ENCODE measurements at regions not wholly inside any gene's neighbourhood (a gene's known extent, or its start where the extent isn't known, plus 50 kb on each side); places are given as distances from the start of the nearest gene placed in this dataset.
"Not testable (repeated sequence)": the region's sequence is repeated elsewhere in the genome, so short reads cannot be mapped to it uniquely, and the experiment has no call there.

DNA sequence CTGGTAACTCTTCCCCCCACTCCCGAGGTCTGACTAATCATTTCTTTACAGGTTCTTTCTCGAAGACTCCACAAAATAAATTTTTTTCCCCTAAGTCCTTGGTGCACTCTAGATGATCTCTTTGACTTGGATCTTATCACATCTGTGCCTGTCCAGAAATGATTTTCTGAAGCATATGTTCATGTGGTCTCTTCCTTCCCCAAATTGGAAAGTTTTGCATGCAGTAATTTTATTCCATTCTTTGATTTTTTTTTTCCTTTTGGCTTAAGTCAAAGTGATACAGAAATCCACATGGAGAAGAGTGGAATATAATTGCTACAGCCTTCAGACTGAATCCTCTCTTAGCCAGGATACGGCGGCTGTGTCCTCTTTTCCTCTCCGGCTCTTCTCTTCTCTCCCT, 213.3 kb downstream of the BMP4 start:
- DNase-seq (ENCODE audit: low read depth), result no peak

DNA sequence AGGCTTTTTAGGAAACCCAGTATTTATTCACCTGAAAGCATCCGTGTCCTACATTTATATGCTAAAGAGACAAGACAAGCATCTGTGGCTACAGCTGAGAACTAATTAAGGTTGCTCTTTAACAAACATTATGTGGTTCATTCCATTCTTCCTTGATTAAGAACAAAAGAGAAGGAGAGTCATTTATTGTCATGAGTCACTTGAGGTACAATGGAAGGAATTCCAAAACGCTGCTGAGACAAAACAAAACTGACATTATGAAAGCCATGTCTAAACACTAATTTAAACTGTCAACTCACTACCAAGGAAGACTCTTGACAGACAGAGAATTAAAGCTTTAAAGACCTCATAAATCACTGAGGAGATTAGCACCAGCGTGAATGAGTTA, 214.4 kb downstream of the BMP4 start:
- no peak for DNase-seq (ENCODE audit: low read depth)

DNA sequence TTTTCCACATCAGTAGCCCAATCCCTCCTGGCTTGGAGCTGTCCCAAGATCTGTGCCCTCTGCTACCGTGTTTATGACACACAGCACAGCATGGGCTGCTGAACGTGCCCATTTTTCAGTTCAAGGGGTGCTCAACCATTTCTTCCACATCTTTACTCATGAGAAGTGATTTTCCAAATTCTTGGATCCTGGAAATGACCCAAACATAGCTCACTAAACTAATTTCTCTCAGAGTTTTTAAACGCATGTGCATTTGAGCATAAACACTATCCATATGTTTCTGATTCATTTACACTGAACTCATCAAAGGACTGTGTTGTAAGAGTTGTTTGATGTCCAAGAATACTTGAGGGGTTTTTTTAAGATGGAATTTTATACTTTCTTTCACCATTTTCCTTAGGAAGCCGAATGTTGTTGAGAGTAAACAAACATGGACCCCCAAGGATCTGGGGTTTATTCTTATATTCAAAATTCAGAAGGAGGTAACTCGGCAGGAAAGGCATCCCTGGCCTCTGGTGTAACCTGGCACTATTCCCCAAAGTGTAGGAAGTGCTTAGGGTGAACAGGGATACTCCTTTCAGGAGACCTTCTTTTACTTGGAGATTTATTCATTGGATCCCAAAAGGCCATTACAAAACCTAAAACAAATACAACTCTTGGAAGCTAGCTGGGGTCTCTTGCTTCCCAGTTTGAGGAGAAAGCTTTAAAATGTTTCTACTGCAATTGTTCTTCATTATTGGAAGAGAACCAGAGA, 215.0 kb downstream of the BMP4 start:
- DNase-seq (ENCODE audit: low read depth), result no peak

DNA sequence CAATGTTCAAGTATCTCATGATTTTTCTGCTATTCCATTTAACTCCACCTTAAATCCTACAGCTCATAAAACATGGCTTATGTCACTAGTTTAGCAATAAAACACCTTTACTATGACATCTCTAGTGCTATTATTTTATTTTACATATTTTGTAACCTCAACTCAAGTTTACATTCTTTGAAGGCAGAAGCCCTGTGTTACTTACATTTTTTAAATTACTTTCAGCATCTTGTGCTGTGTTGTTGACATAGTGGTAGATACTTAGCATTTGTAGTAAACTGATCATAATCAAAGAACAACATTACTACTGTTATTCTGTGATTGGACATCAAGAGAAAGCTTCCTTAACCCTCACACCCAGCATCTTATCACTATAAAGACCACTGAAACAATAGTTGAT, 216.1 kb downstream of the BMP4 start:
- no peak for DNase-seq (ENCODE audit: low read depth)

DNA sequence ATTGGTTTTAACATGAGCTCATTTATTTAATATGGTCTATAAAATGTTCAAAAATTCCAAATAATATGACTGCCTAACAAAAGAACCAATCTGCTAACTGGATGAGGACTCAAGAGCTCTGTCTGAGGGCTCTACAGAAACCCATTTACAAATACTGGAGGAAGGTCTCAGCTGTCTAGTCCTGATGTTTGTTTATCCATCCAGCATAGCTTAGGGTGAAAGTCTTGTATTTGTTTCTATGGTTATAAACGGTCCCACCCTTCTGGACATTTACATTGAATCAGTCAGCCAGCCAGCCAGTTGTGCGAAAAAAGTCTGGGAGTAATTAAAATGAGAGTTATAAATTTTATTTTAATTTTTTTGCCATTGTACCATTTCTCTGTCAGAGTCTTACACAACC, 220.7 kb downstream of the BMP4 start:
- DNase-seq (ENCODE audit: low read depth), result no peak

DNA sequence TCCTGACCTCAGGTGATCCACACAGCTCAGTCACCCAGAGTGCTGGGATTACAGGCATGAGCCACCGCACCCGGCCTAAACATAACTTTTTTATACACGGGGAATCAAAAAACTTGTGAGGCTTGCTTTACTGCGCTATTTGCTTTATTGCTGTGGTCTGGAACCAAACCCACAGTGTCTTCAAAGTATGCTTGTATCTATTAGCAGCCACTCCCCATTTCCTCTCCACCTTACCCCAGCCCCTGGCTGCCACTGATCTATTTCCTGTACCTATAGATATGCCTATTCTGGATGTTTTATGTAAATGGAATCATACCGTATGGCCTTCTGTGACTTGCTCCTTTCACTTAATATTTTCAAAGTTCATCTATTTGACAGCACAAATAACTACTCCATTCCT, 233.4 kb downstream of the BMP4 start:
- no peak for DNase-seq (ENCODE audit: low read depth)

DNA sequence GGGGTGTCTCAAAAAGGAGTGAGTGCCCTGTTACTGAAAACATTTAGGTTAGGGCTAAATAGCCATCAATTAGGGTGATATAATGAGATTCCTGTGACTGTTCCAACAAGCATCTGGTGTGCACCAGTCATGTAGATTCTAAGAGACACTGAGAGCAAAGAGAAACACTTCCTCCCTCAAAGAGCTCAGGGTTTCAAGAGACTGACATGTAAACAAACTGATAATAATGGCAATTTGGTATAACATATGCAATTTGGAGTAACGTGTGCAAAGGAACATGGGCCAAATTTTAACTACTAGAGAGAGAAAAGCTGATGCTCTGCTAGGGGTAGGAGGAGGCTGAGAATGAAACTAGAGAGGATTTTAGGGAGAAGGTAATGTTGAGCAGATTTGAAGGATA, 237.1 kb downstream of the BMP4 start:
- DNase-seq (ENCODE audit: low read depth), result no peak

DNA sequence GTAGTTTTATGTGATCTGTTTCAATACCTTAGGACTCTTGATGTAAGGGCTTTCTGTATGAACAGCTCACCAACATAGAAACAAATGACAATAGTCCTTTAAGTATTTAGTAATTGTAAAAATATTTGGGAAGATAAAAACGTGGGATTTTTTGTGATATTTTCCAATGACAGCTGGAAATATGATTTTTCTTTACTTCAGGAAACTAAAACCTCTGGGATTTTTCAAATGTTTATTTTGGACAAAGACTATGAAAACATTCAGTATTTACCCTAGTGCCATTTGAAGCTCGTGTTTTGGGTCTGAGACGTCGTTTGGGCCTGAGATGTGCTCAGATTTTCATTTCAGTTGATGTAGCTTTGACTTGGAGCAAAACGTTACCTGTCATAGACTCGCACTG, 240.0 kb downstream of the BMP4 start:
- peak; percentile 3 for DNase-seq (ENCODE audit: low read depth)

DNA sequence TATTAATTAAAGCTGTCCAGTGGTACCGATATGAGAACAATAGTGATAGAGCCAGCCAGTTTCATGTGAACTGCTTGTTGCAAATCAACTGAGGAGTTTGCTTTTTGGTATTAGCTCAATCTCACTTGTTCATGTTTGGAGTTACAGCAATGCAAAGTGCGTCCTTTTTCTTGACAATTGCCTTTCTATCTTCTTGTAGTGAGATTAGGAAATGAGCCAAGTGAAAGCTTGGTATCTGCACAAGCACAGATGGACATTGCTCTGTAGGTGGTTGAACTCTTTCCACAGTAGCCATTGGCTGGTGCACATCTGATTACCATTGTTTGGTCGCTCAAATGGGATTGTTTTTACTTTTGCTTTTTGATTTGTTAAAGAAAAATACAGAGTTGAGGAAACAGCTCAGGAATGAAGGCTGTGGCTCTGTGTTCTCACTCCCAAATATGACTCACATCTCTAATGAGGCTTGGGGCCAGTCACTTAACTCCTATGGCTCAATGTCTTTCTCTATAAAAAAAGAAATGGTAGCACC, 241.4 kb downstream of the BMP4 start:
- peak; percentile 36 for DNase-seq (ENCODE audit: low read depth)

DNA sequence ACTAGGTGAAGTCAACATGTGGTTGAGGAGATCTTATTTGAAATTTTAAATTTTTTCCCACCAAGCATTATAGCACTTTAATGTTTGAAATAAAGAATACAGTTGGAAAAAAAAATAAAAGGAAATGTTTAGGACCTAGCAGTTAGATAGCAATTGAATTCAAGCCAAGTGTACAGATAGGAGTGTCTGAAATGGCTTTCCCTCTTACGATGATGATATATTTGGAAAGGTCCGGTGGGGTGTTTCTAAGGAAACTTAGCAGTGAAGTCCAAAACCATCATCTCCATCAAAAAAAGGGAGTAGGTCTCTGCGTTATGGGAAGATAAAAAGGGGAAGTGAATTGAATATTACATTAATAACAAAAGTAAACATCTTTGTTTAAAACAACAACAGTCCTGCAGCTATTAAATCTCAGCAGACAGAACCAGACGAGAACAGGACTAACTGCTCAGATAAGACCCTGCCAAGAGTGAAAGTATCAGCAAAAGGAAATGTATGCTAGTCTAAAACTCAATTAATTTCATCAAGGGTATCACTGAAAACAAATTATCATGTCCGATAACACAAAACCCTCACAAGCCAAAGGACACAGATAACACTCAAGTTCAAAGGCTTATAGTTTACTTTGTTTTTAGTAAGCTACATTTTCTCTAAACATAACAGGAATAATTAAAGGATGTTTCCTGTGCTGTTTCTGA, 242.0 kb downstream of the BMP4 start:
- no peak for DNase-seq (ENCODE audit: low read depth)

DNA sequence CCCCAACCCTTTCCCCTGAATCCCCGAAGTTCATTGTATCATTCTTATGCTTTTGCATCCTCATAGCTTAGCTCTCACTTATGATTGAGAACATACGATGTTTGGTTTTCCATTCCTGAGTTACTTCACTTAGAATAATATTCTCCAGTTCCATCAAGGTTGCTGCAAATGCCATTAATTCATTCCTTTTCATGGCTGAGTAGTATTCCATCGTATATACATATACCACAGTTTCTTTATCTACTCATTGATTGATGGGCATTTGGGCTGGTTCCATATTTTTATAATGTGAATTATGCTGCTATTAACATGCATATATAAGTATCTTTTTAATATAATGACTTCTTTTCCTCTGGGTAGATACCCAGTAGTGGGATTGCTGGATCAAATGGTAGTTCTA, 243.7 kb downstream of the BMP4 start:
- not testable (repeated sequence) for DNase-seq (ENCODE audit: low read depth)

DNA sequence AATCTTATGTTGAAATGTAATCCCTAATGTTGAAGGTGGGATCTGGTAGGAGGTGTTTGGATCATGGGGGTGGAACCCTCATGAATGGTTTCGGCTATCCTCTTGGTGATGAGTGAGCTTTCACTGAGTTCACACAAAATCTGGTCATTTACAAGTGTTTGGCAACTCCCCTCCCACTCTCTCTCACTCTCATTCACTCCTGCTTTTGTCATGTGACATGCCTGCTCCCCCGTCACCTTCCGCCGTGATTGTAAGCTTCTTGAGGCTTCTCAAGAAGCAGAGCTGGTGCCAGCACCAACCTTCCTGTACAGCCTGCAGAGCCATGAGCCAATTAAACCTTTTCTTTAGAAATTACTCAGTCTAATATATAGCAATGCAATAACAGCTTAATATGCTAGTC, 245.4 kb downstream of the BMP4 start:
- no peak for DNase-seq (ENCODE audit: low read depth)

DNA sequence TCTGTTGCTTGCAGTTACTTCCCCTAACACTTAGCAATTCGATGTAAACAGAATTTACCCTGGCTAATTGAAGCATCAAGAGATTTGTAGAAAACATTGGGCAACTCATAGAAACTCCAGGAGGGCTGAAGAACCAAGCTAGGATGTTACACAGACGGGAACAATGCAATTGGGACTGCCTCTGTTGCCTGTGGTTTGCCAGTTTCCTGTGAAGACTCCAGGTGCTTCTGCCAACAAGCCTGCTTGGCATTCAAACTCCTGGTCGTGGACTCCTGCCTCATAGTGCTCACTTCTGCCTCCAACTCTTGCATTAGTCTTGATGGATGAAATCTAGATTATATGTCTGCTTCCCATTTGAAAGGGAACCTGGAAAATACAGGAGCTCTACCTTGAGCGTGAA, 246.0 kb downstream of the BMP4 start:
- DNase-seq (ENCODE audit: low read depth), result no peak

DNA sequence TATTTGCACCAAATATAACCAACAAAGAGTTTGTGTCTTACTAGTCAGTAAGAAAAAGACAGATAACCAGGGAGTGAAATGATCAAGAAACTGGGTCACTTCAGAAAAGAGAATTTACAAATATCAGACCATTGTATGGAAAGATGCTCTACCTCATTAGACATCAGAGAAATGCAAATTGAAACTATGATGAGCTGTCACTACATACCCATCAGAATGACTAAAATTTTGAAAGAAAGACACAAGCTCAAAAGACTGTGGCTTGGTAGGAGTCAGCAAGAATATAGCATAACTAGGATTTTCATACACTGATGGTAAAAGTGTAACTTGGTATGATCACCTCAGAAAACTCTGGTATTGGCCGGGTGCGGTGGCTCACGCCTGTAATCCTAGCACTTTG, 247.2 kb downstream of the BMP4 start:
- DNase-seq (ENCODE audit: low read depth), result no peak

DNA sequence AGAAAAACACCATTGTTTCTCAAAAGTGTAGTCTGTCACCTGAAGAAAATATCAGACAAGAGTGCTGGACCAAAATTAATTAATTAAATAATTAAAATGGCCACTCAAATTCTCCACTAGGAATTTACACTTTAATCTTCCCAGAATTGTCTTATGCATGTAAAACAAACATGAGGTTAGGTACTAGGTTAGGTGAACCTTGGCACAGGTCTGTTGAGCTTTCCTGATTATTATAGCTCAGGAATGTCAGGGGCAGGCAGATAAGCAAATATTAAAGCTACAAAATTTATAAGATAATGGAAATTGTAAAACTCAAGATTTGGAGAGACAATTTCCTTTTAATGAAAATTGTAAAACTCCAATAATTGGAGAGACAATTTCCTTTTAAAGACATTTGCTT, 253.2 kb downstream of the BMP4 start:
- DNase-seq (ENCODE audit: low read depth), result no peak

DNA sequence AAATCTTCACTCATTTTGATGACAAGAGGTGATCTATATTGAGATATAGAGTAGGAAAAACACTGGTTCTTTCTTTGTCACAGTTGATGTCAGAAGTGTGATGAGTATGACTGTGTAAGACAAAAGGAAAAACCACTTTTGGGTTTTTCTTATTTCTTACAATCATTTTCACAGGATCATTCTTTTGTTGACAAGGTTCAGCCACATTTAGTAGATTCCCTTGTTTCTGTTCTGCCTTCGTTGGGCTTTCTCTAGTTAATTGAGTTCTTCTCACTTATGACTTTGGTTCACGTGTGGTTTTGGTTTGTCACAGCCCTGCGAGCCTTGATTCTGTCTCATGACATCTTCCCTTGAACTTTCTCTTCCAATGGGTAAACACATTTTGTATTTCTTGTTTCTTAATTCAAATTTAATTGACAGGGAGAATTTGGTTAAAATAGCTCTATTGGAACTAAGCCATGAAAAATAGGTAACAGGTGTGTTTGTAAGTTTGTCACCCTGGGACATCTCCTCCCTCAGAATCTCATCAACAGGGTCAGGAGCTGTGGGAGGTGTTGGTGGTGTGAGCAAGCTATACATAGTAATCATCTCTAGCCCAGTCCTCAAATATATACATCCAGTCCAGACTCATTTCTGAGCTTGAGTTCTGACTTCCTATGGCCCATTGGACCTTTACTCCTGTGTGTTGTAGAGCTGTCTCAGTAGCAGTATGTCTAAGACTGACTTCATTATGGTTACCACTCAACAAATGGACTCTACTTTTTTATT, 255.3 kb downstream of the BMP4 start:
- no peak for DNase-seq (ENCODE audit: low read depth)

DNA sequence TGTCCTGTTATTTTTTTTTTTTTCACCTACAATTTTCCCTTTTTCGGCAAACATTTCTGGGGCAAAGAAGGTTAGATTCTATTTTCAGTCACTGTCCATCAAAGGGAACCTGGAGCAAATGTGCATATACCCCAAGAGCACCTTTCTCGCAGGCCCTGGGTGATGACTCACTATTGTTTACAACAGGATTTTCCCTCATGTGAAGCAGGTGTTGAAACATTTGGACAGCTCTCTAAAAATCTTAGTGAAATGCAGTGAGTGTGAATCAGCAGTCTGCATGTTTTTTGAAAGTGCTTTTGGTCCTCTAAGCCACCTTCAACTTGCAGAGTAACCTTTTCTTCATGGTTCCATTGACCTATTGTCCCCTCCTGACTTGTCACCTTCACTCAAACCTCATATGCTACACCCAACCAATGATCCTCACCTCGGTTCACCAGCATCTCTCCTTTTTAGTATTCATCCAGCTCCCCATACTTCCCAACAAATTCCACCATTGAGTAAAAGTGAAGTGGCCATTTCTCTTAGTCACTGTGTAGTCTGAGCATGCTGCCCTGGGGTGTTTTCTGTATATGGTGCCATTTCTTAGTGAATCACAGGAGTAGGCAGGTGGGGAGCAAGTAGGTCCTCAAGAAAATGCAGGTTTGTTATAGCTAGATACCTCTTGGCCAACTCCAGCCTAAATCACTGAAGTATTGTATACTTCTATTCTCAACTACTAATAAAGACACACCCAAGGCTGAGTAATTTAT, 260.2 kb downstream of the BMP4 start:
- DNase-seq (ENCODE audit: low read depth), result no peak

DNA sequence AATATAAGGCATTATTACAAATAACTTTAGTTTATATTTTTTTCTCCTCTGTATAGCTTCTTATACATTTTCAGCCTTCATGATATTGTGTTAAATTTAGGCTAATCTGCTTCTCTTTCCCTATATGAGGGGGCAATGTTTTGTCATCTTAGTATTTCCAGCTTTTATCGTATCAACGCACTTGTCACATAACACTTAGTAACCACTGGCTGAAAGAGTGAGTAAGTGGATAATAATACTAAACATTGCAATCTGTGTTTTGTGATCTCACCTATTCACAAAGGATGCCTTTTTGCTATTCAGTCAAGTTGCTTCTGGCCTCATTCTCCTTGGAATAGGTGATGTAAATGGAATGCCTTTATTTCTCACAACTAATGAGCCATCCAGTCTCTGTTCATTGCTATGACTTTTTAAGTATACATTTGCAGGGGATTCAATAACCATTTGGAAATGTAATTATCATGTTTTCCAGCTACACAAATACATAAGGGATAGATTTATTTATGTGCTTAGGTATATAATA, 260.9 kb downstream of the BMP4 start:
- no peak for DNase-seq (ENCODE audit: low read depth)

DNA sequence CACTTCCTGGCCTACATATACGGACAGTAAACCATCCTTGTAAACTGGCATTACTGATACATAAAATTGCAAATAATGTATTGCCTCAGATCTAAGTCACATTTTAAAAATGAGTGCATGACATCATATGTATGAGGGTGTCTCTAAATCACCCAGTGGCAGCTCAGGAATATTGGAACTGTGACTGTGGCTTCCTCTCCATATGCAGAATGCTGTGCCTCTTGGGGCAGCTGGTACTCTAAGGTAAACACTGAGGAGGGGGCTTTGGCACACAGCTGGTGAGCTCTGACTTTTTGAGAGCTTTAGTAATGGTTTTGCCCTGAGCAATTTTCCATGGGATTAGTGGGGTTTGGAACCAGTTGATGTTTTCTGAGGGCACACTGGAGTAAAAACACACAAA, 263.7 kb downstream of the BMP4 start:
- DNase-seq (ENCODE audit: low read depth), result no peak

DNA sequence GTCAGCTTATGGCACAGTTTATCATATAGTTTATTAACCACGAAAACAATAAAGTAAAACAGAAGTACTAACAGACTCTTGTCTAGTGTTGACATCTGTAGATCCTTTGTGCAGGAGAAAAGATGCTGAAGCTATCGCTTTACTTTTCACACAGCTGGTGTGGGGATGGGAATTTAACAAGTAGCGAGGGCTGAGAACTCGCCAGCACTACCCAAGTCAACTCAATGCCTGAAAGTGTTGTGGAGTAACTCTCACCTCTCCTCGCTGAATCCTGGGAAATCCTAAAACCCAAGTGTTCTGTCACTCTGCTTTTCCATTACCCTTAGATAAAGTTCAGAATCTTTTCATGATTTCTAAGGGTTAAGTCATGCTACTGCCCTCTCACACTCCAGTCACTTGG, 264.2 kb downstream of the BMP4 start:
- no peak for DNase-seq (ENCODE audit: low read depth)

DNA sequence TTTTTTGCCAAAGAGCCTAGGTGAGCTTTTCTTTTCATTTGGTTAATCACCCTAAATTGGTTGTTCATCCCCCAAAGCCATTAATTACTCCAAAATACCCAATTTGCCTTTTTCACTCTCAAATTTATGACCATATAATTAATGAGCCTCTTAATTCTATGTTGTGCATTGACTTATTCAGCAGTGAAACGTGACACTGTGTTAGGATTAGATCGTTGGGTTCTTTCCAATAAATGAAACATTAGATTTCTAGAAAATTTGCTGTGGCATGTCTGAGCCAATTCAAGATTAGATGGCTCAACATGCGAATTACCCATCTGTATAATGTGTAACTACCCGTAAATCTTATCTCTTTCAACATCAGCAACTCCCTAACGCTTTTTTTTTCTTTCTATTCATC, 273.4 kb downstream of the BMP4 start:
- DNase-seq (ENCODE audit: low read depth), result no peak

DNA sequence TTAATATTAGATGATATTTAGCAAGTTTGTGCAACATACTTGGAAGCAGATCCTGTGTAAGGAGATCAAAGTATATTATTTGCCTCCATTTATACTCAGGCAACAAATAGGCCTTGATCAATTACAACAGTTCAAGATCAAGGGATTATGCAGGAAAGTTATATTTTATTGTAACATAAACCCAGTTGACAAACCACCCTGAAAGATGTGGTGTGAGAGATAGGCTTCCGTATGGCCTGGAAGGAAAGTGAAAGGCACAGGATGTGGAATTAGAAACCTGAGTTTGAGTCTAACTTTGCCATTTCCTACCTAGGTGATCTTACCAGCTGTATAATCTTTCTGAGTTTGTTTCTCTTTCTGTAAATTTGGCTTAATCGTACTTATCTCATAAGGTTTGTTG, 284.1 kb downstream of the BMP4 start:
- DNase-seq (ENCODE audit: low read depth), result no peak

Measured in stromal cell of bone marrow (primary cell).